ENCODE measurements at regions not wholly inside any gene's neighbourhood (a gene's known extent, or its start where the extent isn't known, plus 50 kb on each side); places are given as distances from the start of the nearest gene placed in this dataset.

DNA sequence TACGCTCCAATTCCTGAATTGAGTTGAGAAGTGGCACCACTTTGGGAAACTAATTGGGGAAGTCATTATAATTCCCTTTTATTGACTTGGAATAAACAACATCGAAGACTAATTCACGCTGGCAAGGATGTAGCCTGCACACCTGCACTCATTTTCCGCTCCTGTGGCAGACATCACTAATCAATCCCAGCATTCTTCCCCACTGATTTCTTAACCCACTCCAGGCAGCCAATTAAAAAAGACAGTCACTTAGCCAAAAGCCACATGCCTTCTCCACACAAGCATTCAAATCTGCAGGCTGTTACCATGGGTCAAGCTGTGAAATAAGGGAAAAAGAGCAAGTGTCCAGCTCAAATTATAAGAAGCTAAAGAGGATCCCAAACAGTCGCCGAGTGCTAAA lies 68.2 kb upstream of the HRH2 start:
- peaks cover 2% of the 10 kb centered on the region for H3K9me3 ChIP-seq (replicated peaks; ENCODE audit: control insufficient read depth, insufficient read depth, low read length)
- no peaks in the 10 kb centered on the region for H3K27me3 ChIP-seq (ENCODE audit: control insufficient read depth in 2 of 2, insufficient read depth in 2 of 2, low read length in 2 of 2)
- no peak overlapping the region for H3K9ac ChIP-seq (replicated peaks; ENCODE audit: extremely low read depth, insufficient read depth, low read length)
- no peaks in the 10 kb centered on the region for H3K9me1 ChIP-seq (replicated peaks; ENCODE audit: control insufficient read depth, extremely low read depth, insufficient read depth, low read length)
- H3K79me2 ChIP-seq (ENCODE audit: control insufficient read depth, insufficient read depth, low read length), result no peaks in the 10 kb centered on the region
- no peak overlapping the region for H2AFZ ChIP-seq (ENCODE audit: low read depth, low read length)
- intact Hi-C loops (cut with micrococcal nuclease), result no loop called here
- no peak for FAIRE-seq
- H3K27ac ChIP-seq (ENCODE audit: insufficient read depth, low read depth, low read length), result no peak overlapping the region
- no peaks in the 10 kb centered on the region for H4K20me1 ChIP-seq (replicated peaks; ENCODE audit: control insufficient read depth, extremely low read depth, insufficient read depth, low read length)
- no peak for DNase-seq (ENCODE audit: low read depth, low spot score)
- BruUV-seq (replicated peaks), result no TSS peak
- no peak overlapping the region for H3K4me2 ChIP-seq (ENCODE audit: insufficient read depth, low read length)
- H3K36me3 ChIP-seq (ENCODE audit: control insufficient read depth in 2 of 2, extremely low read depth in 1 of 2, insufficient read depth in 2 of 2, low read length in 2 of 2), result no peaks in the 10 kb centered on the region
- POLR2A ChIA-PET, result no interaction called here
- H3K4me1 ChIP-seq (ENCODE audit: control insufficient read depth, extremely low read depth, insufficient read depth, low read length), result no peaks in the 10 kb centered on the region
- TF ChIP-seq MYC (IDR thresholded peaks at IDR 0.05; ENCODE audit: low read depth, low read length) (no peak), JUN (IDR thresholded peaks at IDR 0.05; ENCODE audit: borderline replicate concordance, insufficient read depth, insufficient read length, low read depth) (no peak), POLR2AphosphoS5 (IDR thresholded peaks at IDR 0.05; ENCODE audit: insufficient read depth, low read depth, low read length) (no peak), GATA2 (IDR thresholded peaks at IDR 0.05; ENCODE audit: insufficient read depth, insufficient read length, low read depth, low read length) (no peak), EZH2 (IDR thresholded peaks at IDR 0.05; ENCODE audit: borderline replicate concordance, low read depth, low read length, severe bottlenecking) (no peak), FOS (IDR thresholded peaks at IDR 0.05; ENCODE audit: borderline replicate concordance, insufficient read depth, low read length) (no peak), POLR2A (IDR thresholded peaks at IDR 0.05; ENCODE audit: low read depth, low read length) (no peak)
- TF ChIP-seq, protein P1, sequence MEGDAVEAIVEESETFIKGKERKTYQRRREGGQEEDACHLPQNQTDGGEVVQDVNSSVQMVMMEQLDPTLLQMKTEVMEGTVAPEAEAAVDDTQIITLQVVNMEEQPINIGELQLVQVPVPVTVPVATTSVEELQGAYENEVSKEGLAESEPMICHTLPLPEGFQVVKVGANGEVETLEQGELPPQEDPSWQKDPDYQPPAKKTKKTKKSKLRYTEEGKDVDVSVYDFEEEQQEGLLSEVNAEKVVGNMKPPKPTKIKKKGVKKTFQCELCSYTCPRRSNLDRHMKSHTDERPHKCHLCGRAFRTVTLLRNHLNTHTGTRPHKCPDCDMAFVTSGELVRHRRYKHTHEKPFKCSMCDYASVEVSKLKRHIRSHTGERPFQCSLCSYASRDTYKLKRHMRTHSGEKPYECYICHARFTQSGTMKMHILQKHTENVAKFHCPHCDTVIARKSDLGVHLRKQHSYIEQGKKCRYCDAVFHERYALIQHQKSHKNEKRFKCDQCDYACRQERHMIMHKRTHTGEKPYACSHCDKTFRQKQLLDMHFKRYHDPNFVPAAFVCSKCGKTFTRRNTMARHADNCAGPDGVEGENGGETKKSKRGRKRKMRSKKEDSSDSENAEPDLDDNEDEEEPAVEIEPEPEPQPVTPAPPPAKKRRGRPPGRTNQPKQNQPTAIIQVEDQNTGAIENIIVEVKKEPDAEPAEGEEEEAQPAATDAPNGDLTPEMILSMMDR (IDR thresholded peaks at IDR 0.05; ENCODE audit: extremely low read depth in 1 of 2, insufficient read depth in 1 of 2, low read depth in 1 of 2, low read length in 2 of 2), result no peak
- TF ChIP-seq, protein P2, sequence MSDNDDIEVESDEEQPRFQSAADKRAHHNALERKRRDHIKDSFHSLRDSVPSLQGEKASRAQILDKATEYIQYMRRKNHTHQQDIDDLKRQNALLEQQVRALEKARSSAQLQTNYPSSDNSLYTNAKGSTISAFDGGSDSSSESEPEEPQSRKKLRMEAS (IDR thresholded peaks at IDR 0.05; ENCODE audit: insufficient read depth, insufficient read length), result no peak
- H3K4me3 ChIP-seq (replicated peaks in 1 of 3; ENCODE audit: insufficient read depth in 1 of 3, low read depth in 1 of 3, low read length in 3 of 3), result no peak overlapping the region
- CTCF ChIA-PET, result no interaction called here
- dilution Hi-C loops (cut with MboI; ENCODE audit: extremely low pct_ligation_motif_present, low sequenced_read_pairs), result no loop called here

Measured in endothelial cell of umbilical vein (primary cell).